ENCODE measurements at regions not wholly inside any gene's neighbourhood (a gene's known extent, or its start where the extent isn't known, plus 50 kb on each side); places are given as distances from the start of the nearest gene placed in this dataset.

GRCh38 chr1:91120936-91121335 is 99.1 kb upstream of the ZNF644 start:
- no peak for TF ChIP-seq CTCF (IDR thresholded peaks at IDR 0.05; ENCODE audit: borderline replicate concordance, extremely low read depth, low read length, poor library complexity, severe bottlenecking)
- no peak for TF ChIP-seq EZH2 (IDR thresholded peaks at IDR 0.05; ENCODE audit: borderline replicate concordance, low read depth, low read length, severe bottlenecking)
- Histone ChIP-seq H2AFZ (ENCODE audit: low read depth, low read length) (no peak overlapping the region), H3K4me1 (ENCODE audit: insufficient read depth, low read length) (peaks cover 14% of the 10 kb centered on the region), H3K36me3 (ENCODE audit: insufficient read depth, low read length) (no peaks in the 10 kb centered on the region), H4K20me1 (ENCODE audit: insufficient read depth, low read length) (no peaks in the 10 kb centered on the region), H3K9me3 (ENCODE audit: insufficient read depth, low read length, severe bottlenecking) (no peaks in the 10 kb centered on the region), H3K79me2 (ENCODE audit: insufficient read depth, low read length) (no peaks in the 10 kb centered on the region), H3K27ac (ENCODE audit: low read length) (no peak overlapping the region), H3K4me3 (ENCODE audit: low read depth in 1 of 2, low read length in 2 of 2) (no peak overlapping the region), H3K4me2 (ENCODE audit: insufficient read depth, low read length) (no peak overlapping the region), H3K27me3 (ENCODE audit: insufficient read depth, low read length, poor library complexity) (no peaks in the 10 kb centered on the region), H3K9ac (ENCODE audit: low read depth, low read length) (no peak overlapping the region)
- no peak for DNase-seq
- no peak for ATAC-seq (ENCODE audit: insufficient read depth, low read depth)

GRCh38 chr1:91120421-91120820 is 98.6 kb upstream of the ZNF644 start:
- H3K9me3 ChIP-seq (ENCODE audit: insufficient read depth, low read length, severe bottlenecking): no peaks in the 10 kb centered on the region
- H3K4me2 ChIP-seq (ENCODE audit: insufficient read depth, low read length): no peak overlapping the region
- H2AFZ ChIP-seq (ENCODE audit: low read depth, low read length): no peak overlapping the region
- no peak overlapping the region for H3K9ac ChIP-seq (ENCODE audit: low read depth, low read length)
- H3K27ac ChIP-seq (ENCODE audit: low read length): no peak overlapping the region
- H3K36me3 ChIP-seq (ENCODE audit: insufficient read depth, low read length): no peaks in the 10 kb centered on the region
- DNase-seq (no peak), ATAC-seq (ENCODE audit: insufficient read depth, low read depth) (no peak)
- peaks cover 11% of the 10 kb centered on the region for H3K4me1 ChIP-seq (ENCODE audit: insufficient read depth, low read length)
- TF ChIP-seq CTCF (IDR thresholded peaks at IDR 0.05; ENCODE audit: borderline replicate concordance, extremely low read depth, low read length, poor library complexity, severe bottlenecking) (no peak), EZH2 (IDR thresholded peaks at IDR 0.05; ENCODE audit: borderline replicate concordance, low read depth, low read length, severe bottlenecking) (no peak)
- no peak overlapping the region for H3K4me3 ChIP-seq (ENCODE audit: low read depth in 1 of 2, low read length in 2 of 2)
- no peaks in the 10 kb centered on the region for H3K27me3 ChIP-seq (ENCODE audit: insufficient read depth, low read length, poor library complexity)
- no peaks in the 10 kb centered on the region for H4K20me1 ChIP-seq (ENCODE audit: insufficient read depth, low read length)
- H3K79me2 ChIP-seq (ENCODE audit: insufficient read depth, low read length): no peaks in the 10 kb centered on the region

- H3K4me2 ChIP-seq (ENCODE audit: insufficient read depth, low read length): no peak overlapping the region
- ATAC-seq (ENCODE audit: insufficient read depth, low read depth): no peak
- TF ChIP-seq EZH2 (IDR thresholded peaks at IDR 0.05; ENCODE audit: borderline replicate concordance, low read depth, low read length, severe bottlenecking) (no peak), CTCF (IDR thresholded peaks at IDR 0.05; ENCODE audit: borderline replicate concordance, extremely low read depth, low read length, poor library complexity, severe bottlenecking) (no peak)
- H2AFZ ChIP-seq (ENCODE audit: low read depth, low read length): no peak overlapping the region
- no peak for DNase-seq
- H3K9me3 ChIP-seq (ENCODE audit: insufficient read depth, low read length, severe bottlenecking): no peaks in the 10 kb centered on the region
- H3K4me1 ChIP-seq (ENCODE audit: insufficient read depth, low read length): no peaks in the 10 kb centered on the region
- H3K79me2 ChIP-seq (ENCODE audit: insufficient read depth, low read length): no peaks in the 10 kb centered on the region
- no peak overlapping the region for H3K4me3 ChIP-seq (ENCODE audit: low read depth in 1 of 2, low read length in 2 of 2)
- no peaks in the 10 kb centered on the region for H3K27me3 ChIP-seq (ENCODE audit: insufficient read depth, low read length, poor library complexity)
- H4K20me1 ChIP-seq (ENCODE audit: insufficient read depth, low read length): no peaks in the 10 kb centered on the region
- H3K27ac ChIP-seq (ENCODE audit: low read length): no peak overlapping the region
- H3K9ac ChIP-seq (ENCODE audit: low read depth, low read length): no peak overlapping the region
- H3K36me3 ChIP-seq (ENCODE audit: insufficient read depth, low read length): no peaks in the 10 kb centered on the region
These were observed 82.9 kb upstream of the ZNF644 start for GRCh38 chr1:91104712-91105111.

GRCh38 chr1:91101328-91101727 is 79.5 kb upstream of the ZNF644 start:
- Histone ChIP-seq H3K27ac (ENCODE audit: low read length) (no peak overlapping the region), H3K36me3 (ENCODE audit: insufficient read depth, low read length) (no peaks in the 10 kb centered on the region), H3K9me3 (ENCODE audit: insufficient read depth, low read length, severe bottlenecking) (no peaks in the 10 kb centered on the region), H2AFZ (ENCODE audit: low read depth, low read length) (no peak overlapping the region), H3K4me2 (ENCODE audit: insufficient read depth, low read length) (no peak overlapping the region), H3K9ac (ENCODE audit: low read depth, low read length) (no peak overlapping the region), H4K20me1 (ENCODE audit: insufficient read depth, low read length) (no peaks in the 10 kb centered on the region), H3K4me1 (ENCODE audit: insufficient read depth, low read length) (no peaks in the 10 kb centered on the region), H3K27me3 (ENCODE audit: insufficient read depth, low read length, poor library complexity) (no peaks in the 10 kb centered on the region), H3K79me2 (ENCODE audit: insufficient read depth, low read length) (no peaks in the 10 kb centered on the region), H3K4me3 (ENCODE audit: low read depth in 1 of 2, low read length in 2 of 2) (no peak overlapping the region)
- DNase-seq (no peak), ATAC-seq (ENCODE audit: insufficient read depth, low read depth) (no peak)
- no peak for TF ChIP-seq EZH2 (IDR thresholded peaks at IDR 0.05; ENCODE audit: borderline replicate concordance, low read depth, low read length, severe bottlenecking)
- no peak for TF ChIP-seq CTCF (IDR thresholded peaks at IDR 0.05; ENCODE audit: borderline replicate concordance, extremely low read depth, low read length, poor library complexity, severe bottlenecking)

All from DND-41 (cell line).